NCI-H2171 treated with DMSO at 0.1 percent for 48 hours (cell line): ENCODE measurements at regions not wholly inside any gene's neighbourhood (a gene's known extent, or its start where the extent isn't known, plus 50 kb on each side); places are given as distances from the start of the nearest gene placed in this dataset.

ENCODE experiments used
- DNase-seq: peaks from one replicate; lab custom pipeline; 2025; lab: John Stamatoyannopoulos, UW

GRCh38 chr6:21885532-21886114 is 292.1 kb downstream of the SOX4 start:
- peak; percentile 67 for DNase-seq

- DNase-seq, result no peak
Observed at GRCh38 chr6:21886542-21887151, 293.1 kb downstream of the SOX4 start.

- DNase-seq, result peak; percentile 26
Observed at GRCh38 chr6:21887231-21888185, 294.0 kb downstream of the SOX4 start.

GRCh38 chr6:21891080-21891479 is 297.5 kb downstream of the SOX4 start:
- DNase-seq, result no peak

- no peak for DNase-seq
Observed at GRCh38 chr6:21893793-21894192, 300.2 kb downstream of the SOX4 start.

GRCh38 chr6:21895555-21895954 is 302.0 kb downstream of the SOX4 start:
- DNase-seq, result no peak

GRCh38 chr6:21898107-21898796 is 304.7 kb downstream of the SOX4 start:
- DNase-seq, result no peak

- DNase-seq, result no peak
Observed at GRCh38 chr6:21899708-21900107, 306.2 kb downstream of the SOX4 start.

GRCh38 chr6:21900730-21901129 is 307.2 kb downstream of the SOX4 start:
- DNase-seq, result no peak

GRCh38 chr6:21902628-21903169 is 309.1 kb downstream of the SOX4 start:
- no peak for DNase-seq

- no peak for DNase-seq
Observed at GRCh38 chr6:21905531-21905930, 312.0 kb downstream of the SOX4 start.

GRCh38 chr6:21906826-21907225 is 313.3 kb downstream of the SOX4 start:
- no peak for DNase-seq

GRCh38 chr6:21907291-21907690 is 313.7 kb downstream of the SOX4 start:
- DNase-seq, result no peak

- no peak for DNase-seq
Observed at GRCh38 chr6:21908161-21908848, 314.8 kb downstream of the SOX4 start.

- no peak for DNase-seq
Observed at GRCh38 chr6:21909321-21909720, 315.8 kb downstream of the SOX4 start.

- DNase-seq, result no peak
Observed at GRCh38 chr6:21911208-21911607, 317.7 kb downstream of the SOX4 start.

- DNase-seq, result peak; percentile 71
Observed at GRCh38 chr6:21912151-21912832, 318.7 kb downstream of the SOX4 start.

- peak; percentile 45 for DNase-seq
Observed at GRCh38 chr6:21914121-21914973, 320.8 kb downstream of the SOX4 start.

GRCh38 chr6:21915707-21916260 is 322.2 kb downstream of the SOX4 start:
- DNase-seq, result no peak

GRCh38 chr6:21918041-21918440 is 324.5 kb downstream of the SOX4 start:
- DNase-seq, result peak; percentile 73
